ENCODE measurements at regions not wholly inside any gene's neighbourhood (a gene's known extent, or its start where the extent isn't known, plus 50 kb on each side); places are given as distances from the start of the nearest gene placed in this dataset.

- TF ChIP-seq CTCF (IDR thresholded peaks at IDR 0.05) (no peak), POLR2AphosphoS5 (IDR thresholded peaks at IDR 0.05) (no peak), POLR2A (IDR thresholded peaks at IDR 0.05) (no peak)
These were observed 143.4 kb downstream of the DHX35 start for GRCh38 chr20:39105551-39105950.
